Activated CD8-positive, alpha-beta T cell treated with anti-CD3 and anti-CD28 coated beads for 36 hours (primary cell): ENCODE measurements at regions not wholly inside any gene's neighbourhood (a gene's known extent, or its start where the extent isn't known, plus 50 kb on each side); places are given as distances from the start of the nearest gene placed in this dataset.

Source experiments
- ATAC-seq: fragments of 200-7000 bp; cut with Tn5 transposase; one replicate; pipeline ENCODE4 v1.10.0; 2021; ENCODE audit warnings: mild to moderate bottlenecking, moderate library complexity
- CTCF ChIA-PET: fragments of 350-600 bp; sonication (Branson Sonifier 250); formaldehyde crosslinking; loops from one replicate; lab custom pipeline; 2021; ENCODE audit warnings: antibody characterized with exemption; lab: Charles Lee
- POLR2A ChIA-PET: fragments of 350-600 bp; sonication (Branson Sonifier 250); formaldehyde crosslinking; loops from one replicate; lab custom pipeline; 2021; ENCODE audit warnings: antibody characterized with exemption; lab: Charles Lee
- DNase-seq: peaks from one replicate; pipeline ENCODE4 v3.0.0-alpha.2; 2020
- H3K27ac Mint-ChIP-seq: one replicate; pipeline ENCODE4 v1.8.0; 2021; ENCODE audit warnings: mild to moderate bottlenecking, mixed read lengths
- H3K27me3 Mint-ChIP-seq: one replicate; pipeline ENCODE4 v1.8.0; 2021; ENCODE audit warnings: mixed read lengths
- H3K36me3 Mint-ChIP-seq: one replicate; pipeline ENCODE4 v1.8.0; 2021; ENCODE audit warnings: low read depth, mixed read lengths
- H3K4me1 Mint-ChIP-seq: one replicate; pipeline ENCODE4 v1.8.0; 2021; ENCODE audit warnings: low read depth, mixed read lengths
- H3K4me3 Mint-ChIP-seq: one replicate; pipeline ENCODE4 v1.8.0; 2021; ENCODE audit warnings: mild to moderate bottlenecking, moderate library complexity, mixed read lengths
- H3K9me3 Mint-ChIP-seq: one replicate; pipeline ENCODE4 v1.8.0; 2021; ENCODE audit warnings: mixed read lengths
- CTCF ChIP-seq: fragments of 200-600 bp; IDR thresholded peaks from one replicate; pipeline ENCODE4 v1.8.0; 2022; ENCODE audit warnings: antibody characterized with exemption, mild to moderate bottlenecking
- intact Hi-C: fragments of 100-400 bp; cut with micrococcal nuclease; formaldehyde crosslinking; loops from one replicate; pipeline ENCODE4 v1.10.0; 2022

GRCh38 chr2:75772908-75773630 is 62.4 kb upstream of the GCFC2 start:
- ATAC-seq = no peak
- CTCF ChIA-PET = no interaction called here

GRCh38 chr2:75765798-75766197 is 55.1 kb upstream of the GCFC2 start:
- Mint-ChIP-seq H3K4me1 (no peaks in the 10 kb centered on the region), H3K4me3 (no peak overlapping the region), H3K9me3 (no peaks in the 10 kb centered on the region), H3K27ac (no peak overlapping the region), H3K27me3 (peaks cover 16% of the 10 kb centered on the region), H3K36me3 (no peaks in the 10 kb centered on the region)
- no peak for TF ChIP-seq CTCF
- CTCF ChIA-PET = no interaction called here
- POLR2A ChIA-PET = no interaction called here
- intact Hi-C loops = no loop called here
- no peak for ATAC-seq
- DNase-seq = no peak

More at GRCh38 chr2:75772908-75773630, 62.4 kb upstream of the GCFC2 start:
- intact Hi-C loops = no loop called here
- H3K27me3 Mint-ChIP-seq = peaks cover 20% of the 10 kb centered on the region
- H3K4me3 Mint-ChIP-seq = no peak overlapping the region
- H3K4me1 Mint-ChIP-seq = no peaks in the 10 kb centered on the region
- no peak overlapping the region for H3K27ac Mint-ChIP-seq
- H3K36me3 Mint-ChIP-seq = no peaks in the 10 kb centered on the region
- TF ChIP-seq CTCF = no peak
- no peak for DNase-seq
- H3K9me3 Mint-ChIP-seq = no peaks in the 10 kb centered on the region
- POLR2A ChIA-PET = no interaction called here

GRCh38 chr2:75764611-75765010 is 53.9 kb upstream of the GCFC2 start:
- Mint-ChIP-seq H3K4me1 (no peaks in the 10 kb centered on the region), H3K36me3 (no peaks in the 10 kb centered on the region), H3K9me3 (no peaks in the 10 kb centered on the region), H3K4me3 (no peak overlapping the region), H3K27me3 (peaks cover 15% of the 10 kb centered on the region), H3K27ac (no peak overlapping the region)
- no peak for ATAC-seq
- POLR2A ChIA-PET = no interaction called here
- TF ChIP-seq CTCF = no peak
- intact Hi-C loops = no loop called here
- no peak for DNase-seq
- CTCF ChIA-PET = no interaction called here
